ENCODE measurements at regions not wholly inside any gene's neighbourhood (a gene's known extent, or its start where the extent isn't known, plus 50 kb on each side); places are given as distances from the start of the nearest gene placed in this dataset.

DNA sequence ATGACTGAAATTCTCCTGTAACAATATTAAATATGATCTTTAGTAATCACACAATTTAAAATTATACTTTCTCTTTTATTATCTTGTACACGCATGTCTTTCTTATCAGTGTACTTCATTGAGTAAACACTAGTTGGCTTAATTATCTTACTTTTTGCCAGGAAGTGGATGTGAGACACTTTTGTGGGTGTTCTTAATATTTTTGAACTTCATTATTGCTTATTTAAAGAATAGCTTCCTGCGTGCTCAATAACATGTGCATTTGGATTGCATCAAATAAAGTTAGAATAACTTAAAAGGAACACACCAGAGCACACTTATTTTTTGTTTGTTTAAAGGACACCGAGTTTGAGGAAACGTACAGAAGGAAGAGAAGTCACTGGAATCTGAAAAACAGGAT is 128.5 kb upstream of the VEGFC start:
- ATAC-seq (no peak), DNase-seq (no peak)
- Mint-ChIP-seq H3K27ac (no peak overlapping the region), H3K36me3 (no peaks in the 10 kb centered on the region), H3K9me3 (ENCODE audit: low read depth) (peaks cover 4% of the 10 kb centered on the region), H3K4me1 (no peaks in the 10 kb centered on the region), H3K27me3 (no peaks in the 10 kb centered on the region), H3K4me3 (no peak overlapping the region)
- CTCF ChIA-PET: no interaction called here

DNA sequence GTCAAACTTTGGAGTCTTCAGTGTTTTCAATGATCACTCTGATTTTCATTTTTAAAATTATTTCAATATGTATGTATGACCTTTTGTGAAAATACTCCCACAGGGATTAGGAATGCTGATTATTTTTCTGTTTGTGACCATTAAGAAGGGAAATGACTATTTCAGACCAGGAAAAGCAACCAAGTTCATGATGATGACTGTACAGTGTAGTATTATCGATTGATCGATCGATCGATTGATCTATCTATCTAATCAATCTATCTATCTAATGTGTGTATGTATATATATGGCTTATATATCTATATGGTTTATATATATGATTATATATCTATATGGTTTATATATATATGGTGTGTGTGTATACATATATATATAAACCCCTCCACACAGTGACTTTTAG is 131.5 kb upstream of the VEGFC start:
- Mint-ChIP-seq H3K9me3 (ENCODE audit: low read depth) (peaks cover 4% of the 10 kb centered on the region), H3K27me3 (no peaks in the 10 kb centered on the region), H3K36me3 (no peaks in the 10 kb centered on the region), H3K4me1 (no peaks in the 10 kb centered on the region), H3K27ac (no peak overlapping the region), H3K4me3 (no peak overlapping the region)
- CTCF ChIA-PET: no interaction called here
- DNase-seq (no peak), ATAC-seq (no peak)

DNA sequence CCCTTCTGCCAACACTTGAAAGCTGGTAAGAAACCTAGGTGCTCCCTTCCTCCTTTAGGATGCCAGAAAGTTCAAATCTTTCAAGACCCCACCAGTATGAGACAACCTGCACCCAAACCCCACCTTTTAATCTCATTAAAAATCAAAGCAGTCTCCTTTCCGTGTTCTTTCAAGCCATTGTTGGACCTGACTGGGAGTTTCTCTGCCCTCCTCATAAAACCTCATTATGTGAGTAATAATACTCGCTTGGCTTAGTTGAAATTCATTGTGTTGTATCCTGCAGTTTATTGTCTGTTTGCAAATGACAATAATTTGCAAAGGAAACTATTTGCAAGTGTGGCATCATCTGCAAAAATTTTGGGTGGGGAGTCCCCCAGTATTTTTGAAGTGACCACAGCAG is 133.2 kb upstream of the VEGFC start:
- Mint-ChIP-seq H3K27me3 (no peaks in the 10 kb centered on the region), H3K4me3 (no peak overlapping the region), H3K9me3 (ENCODE audit: low read depth) (peaks cover 4% of the 10 kb centered on the region), H3K36me3 (no peaks in the 10 kb centered on the region), H3K27ac (no peak overlapping the region), H3K4me1 (no peaks in the 10 kb centered on the region)
- CTCF ChIA-PET: no interaction called here
- ATAC-seq (no peak), DNase-seq (no peak)

DNA sequence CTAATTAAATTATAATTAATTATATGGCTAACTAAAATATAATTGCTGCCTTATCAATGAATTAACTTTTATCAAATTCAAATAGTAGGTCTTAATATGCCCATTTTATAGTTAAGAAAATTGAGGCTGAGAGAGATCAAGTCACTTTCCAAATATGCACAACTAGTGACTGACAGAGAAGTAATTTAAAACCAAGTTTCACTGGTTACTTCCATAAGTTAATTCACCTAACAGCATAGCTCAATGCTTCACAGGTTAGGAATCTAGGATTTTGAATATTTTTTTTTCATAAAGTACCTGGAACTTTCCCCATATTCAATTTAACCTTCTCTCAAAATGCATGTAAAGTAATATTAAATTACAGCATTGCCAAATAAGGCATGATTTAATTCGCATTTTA is 134.4 kb upstream of the VEGFC start:
- ATAC-seq (no peak), DNase-seq (no peak)
- H3K27me3 Mint-ChIP-seq: no peaks in the 10 kb centered on the region
- H3K4me1 Mint-ChIP-seq: no peaks in the 10 kb centered on the region
- H3K4me3 Mint-ChIP-seq: no peak overlapping the region
- no peak overlapping the region for H3K27ac Mint-ChIP-seq
- CTCF ChIA-PET: no interaction called here
- peaks cover 4% of the 10 kb centered on the region for H3K9me3 Mint-ChIP-seq (ENCODE audit: low read depth)
- no peaks in the 10 kb centered on the region for H3K36me3 Mint-ChIP-seq

DNA sequence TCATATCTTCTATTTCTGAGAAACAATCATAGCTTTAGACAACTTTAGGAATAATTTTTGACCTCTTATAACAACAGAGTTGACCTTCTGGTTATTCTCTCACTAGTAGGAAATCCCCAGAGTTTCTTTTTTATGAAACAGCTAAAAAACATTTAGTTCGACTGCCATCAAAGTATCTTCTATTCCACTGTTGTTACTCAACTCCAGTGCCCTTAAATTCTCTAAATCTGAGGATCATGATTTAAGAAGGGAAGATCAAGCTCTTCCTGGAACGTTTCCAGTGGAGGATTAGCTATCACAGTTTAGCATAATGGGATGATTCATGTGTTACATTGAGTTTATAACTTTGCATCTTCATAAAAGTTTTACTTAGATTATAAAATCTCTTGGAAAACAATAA is 134.9 kb upstream of the VEGFC start:
- DNase-seq (no peak), ATAC-seq (no peak)
- no peaks in the 10 kb centered on the region for H3K36me3 Mint-ChIP-seq
- H3K4me3 Mint-ChIP-seq: no peak overlapping the region
- H3K27ac Mint-ChIP-seq: no peak overlapping the region
- H3K9me3 Mint-ChIP-seq (ENCODE audit: low read depth): peaks cover under 1% of the 10 kb centered on the region
- no peaks in the 10 kb centered on the region for H3K27me3 Mint-ChIP-seq
- CTCF ChIA-PET: no interaction called here
- no peaks in the 10 kb centered on the region for H3K4me1 Mint-ChIP-seq

GRCh38 chr4:176939445-176939844 is 146.7 kb upstream of the VEGFC start:
- no peak overlapping the region for H3K27ac Mint-ChIP-seq
- H3K4me3 Mint-ChIP-seq: no peak overlapping the region

GRCh38 chr4:176945334-176945733 is 152.6 kb upstream of the VEGFC start:
- CTCF ChIA-PET: no interaction called here
- ATAC-seq: no peak
- Mint-ChIP-seq H3K9me3 (ENCODE audit: low read depth) (no peaks in the 10 kb centered on the region), H3K27ac (no peak overlapping the region), H3K4me1 (no peaks in the 10 kb centered on the region), H3K36me3 (no peaks in the 10 kb centered on the region), H3K4me3 (no peak overlapping the region), H3K27me3 (no peaks in the 10 kb centered on the region)
- DNase-seq: no peak

More at GRCh38 chr4:176939445-176939844, 146.7 kb upstream of the VEGFC start:
- Mint-ChIP-seq H3K9me3 (ENCODE audit: low read depth) (no peaks in the 10 kb centered on the region), H3K27me3 (no peaks in the 10 kb centered on the region), H3K36me3 (no peaks in the 10 kb centered on the region), H3K4me1 (no peaks in the 10 kb centered on the region)
- CTCF ChIA-PET: no interaction called here
- DNase-seq (no peak), ATAC-seq (no peak)

- Mint-ChIP-seq H3K27ac (no peak overlapping the region), H3K4me3 (no peak overlapping the region), H3K27me3 (no peaks in the 10 kb centered on the region), H3K9me3 (ENCODE audit: low read depth) (peaks cover 2% of the 10 kb centered on the region), H3K36me3 (no peaks in the 10 kb centered on the region), H3K4me1 (no peaks in the 10 kb centered on the region)
- CTCF ChIA-PET: no interaction called here
- no peak for DNase-seq
- ATAC-seq: no peak
These were observed 156.3 kb upstream of the VEGFC start for GRCh38 chr4:176949029-176949428.

GRCh38 chr4:176953021-176953420 is 160.3 kb upstream of the VEGFC start:
- DNase-seq (no peak), ATAC-seq (no peak)
- no peak overlapping the region for H3K4me3 Mint-ChIP-seq
- no peaks in the 10 kb centered on the region for H3K4me1 Mint-ChIP-seq
- no peak overlapping the region for H3K27ac Mint-ChIP-seq
- H3K9me3 Mint-ChIP-seq (ENCODE audit: low read depth): peaks cover 4% of the 10 kb centered on the region
- no peaks in the 10 kb centered on the region for H3K36me3 Mint-ChIP-seq
- CTCF ChIA-PET: no interaction called here
- H3K27me3 Mint-ChIP-seq: no peaks in the 10 kb centered on the region

DNA sequence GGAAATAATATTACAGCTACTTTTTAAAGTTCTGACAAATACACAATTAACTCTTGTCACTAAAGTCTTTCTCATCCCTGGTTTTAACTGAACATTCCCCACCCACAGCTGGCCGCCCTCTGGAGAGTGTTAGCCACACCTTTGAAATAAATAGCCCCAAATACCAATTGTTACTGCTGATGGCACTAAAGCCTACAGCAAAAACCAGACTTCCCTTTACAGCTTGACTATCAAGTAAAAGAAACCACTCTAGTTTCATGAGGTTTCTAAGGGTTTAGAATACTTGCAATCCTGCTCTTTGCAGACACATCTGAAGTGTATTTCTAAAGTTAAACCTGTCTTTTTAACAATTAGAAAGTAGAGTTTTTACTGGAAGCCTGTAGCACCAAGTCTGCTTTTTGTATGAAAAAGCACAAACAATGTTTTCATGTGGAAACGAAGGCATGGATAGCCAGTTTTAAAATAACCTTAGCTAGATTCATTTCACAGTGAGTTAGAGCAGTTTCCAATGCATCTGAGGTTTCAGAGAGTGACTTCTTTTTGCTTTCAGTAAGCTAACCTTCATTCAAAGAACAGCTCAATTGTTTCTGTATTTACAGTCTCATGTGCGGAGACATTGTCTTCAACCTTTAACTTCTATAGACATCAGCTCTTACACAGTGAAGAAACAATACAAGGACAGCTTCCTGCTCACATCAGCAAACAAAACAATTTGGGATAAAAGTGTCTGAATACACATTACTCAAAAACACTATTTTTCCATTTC is 164.8 kb upstream of the VEGFC start:
- no peaks in the 10 kb centered on the region for H3K4me1 Mint-ChIP-seq
- DNase-seq (no peak), ATAC-seq (no peak)
- H3K4me3 Mint-ChIP-seq: no peak overlapping the region
- H3K27me3 Mint-ChIP-seq: no peaks in the 10 kb centered on the region
- H3K9me3 Mint-ChIP-seq (ENCODE audit: low read depth): peaks cover 4% of the 10 kb centered on the region
- no peak overlapping the region for H3K27ac Mint-ChIP-seq
- no peaks in the 10 kb centered on the region for H3K36me3 Mint-ChIP-seq
- CTCF ChIA-PET: no interaction called here

DNA sequence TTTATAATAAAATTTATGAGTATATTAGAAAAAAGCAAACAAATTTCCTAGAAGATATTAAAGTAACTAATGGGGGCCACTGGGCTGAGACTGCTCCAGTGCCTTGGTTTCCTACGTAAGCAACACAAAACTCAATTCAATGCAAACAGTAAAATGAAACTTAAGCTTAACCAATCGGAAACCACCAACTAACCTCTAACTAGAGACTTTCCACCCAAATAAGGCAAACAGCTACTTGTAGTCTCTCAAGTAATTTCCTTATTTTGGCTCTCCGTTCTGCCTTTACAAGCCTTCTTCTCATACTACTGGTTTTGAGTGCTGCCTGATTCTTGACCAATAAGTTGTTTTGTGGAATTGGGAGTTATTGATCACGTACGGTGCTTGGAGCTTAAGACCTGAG is 167.3 kb upstream of the VEGFC start:
- H3K27me3 Mint-ChIP-seq: no peaks in the 10 kb centered on the region
- DNase-seq (no peak), ATAC-seq (no peak)
- no peaks in the 10 kb centered on the region for H3K4me1 Mint-ChIP-seq
- peaks cover 2% of the 10 kb centered on the region for H3K9me3 Mint-ChIP-seq (ENCODE audit: low read depth)
- H3K36me3 Mint-ChIP-seq: no peaks in the 10 kb centered on the region
- H3K27ac Mint-ChIP-seq: no peak overlapping the region
- CTCF ChIA-PET: no interaction called here
- H3K4me3 Mint-ChIP-seq: no peak overlapping the region

DNA sequence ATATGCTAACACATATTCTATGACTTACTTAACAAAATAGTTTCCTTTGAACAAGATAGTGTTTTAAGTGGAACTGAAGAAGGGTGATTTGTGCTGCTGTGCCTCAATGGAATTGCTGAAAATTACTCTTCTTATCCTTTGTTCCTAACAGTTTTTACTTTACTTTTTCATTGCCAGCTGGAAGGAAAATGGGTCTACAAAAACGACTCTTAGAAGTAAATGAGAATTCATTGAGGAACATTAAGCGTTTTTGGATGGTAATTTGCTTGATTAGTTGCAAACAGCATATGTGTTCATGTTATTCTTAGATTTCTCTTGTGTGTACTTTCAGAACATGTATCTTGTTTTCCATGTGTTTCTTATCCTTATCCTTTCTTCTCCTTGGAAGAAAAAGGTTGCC is 170.4 kb upstream of the VEGFC start:
- H3K27ac Mint-ChIP-seq: no peak overlapping the region
- CTCF ChIA-PET: interaction anchor here (1.1 kb wide), 1 partner anchor 9 kb away, joined by 4 read pairs; no protein-coding TSS in a partner anchor
- H3K9me3 Mint-ChIP-seq (ENCODE audit: low read depth): no peaks in the 10 kb centered on the region
- no peak overlapping the region for H3K4me3 Mint-ChIP-seq
- H3K36me3 Mint-ChIP-seq: no peaks in the 10 kb centered on the region
- ATAC-seq (no peak), DNase-seq (no peak)
- no peaks in the 10 kb centered on the region for H3K4me1 Mint-ChIP-seq
- H3K27me3 Mint-ChIP-seq: no peaks in the 10 kb centered on the region

DNA sequence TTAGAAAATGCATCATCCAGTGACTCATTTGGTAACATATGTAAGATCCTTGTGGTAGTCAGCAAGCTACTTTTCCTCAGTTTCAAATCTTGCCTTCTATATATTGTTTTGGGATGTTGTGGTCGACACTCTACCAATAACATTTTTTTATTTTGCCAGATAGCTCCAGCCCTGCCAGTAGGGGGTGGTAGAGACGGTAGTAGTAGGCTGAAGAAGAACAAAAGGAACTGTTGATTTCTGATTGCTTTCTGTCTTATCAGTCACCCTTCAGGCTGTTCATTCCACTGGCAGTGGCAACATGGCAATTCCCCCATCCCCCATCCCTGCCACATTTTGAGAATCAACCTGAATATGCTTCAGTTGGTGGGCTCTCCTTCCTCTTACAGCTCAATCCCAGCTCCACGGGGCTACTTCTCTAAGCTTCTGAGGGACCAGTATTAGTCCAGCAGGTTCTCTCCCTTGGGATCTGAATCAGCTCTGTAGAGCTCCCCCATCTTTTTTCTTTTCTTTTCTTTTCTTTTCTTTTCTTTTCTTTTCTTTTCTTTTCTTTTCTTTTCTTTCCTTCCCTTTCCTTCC is 171.5 kb upstream of the VEGFC start:
- Mint-ChIP-seq H3K27me3 (no peaks in the 10 kb centered on the region), H3K27ac (no peak overlapping the region), H3K9me3 (ENCODE audit: low read depth) (no peaks in the 10 kb centered on the region), H3K4me1 (no peaks in the 10 kb centered on the region), H3K36me3 (no peaks in the 10 kb centered on the region), H3K4me3 (no peak overlapping the region)
- no peak for ATAC-seq
- DNase-seq: no peak
- CTCF ChIA-PET: no interaction called here

DNA sequence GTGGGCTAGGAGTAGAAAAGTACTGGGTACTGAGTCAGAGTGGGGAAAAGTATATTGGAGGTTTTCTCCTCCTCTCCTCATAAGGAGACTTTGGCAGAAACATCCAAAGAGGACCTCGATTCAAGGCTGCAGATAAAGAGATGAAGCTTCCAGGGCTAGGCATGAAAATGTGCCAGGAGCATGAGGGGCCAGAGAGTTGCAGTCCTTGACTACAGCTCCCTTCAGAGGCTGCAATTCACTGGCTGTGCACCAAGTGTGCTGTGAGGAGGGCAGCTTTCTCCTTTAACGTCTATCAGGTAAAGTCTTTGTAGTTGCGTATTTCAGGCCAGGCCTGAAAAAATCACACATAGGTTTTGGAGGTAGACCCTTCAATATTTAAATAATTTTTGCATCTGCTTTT is 174.9 kb upstream of the VEGFC start:
- Mint-ChIP-seq H3K36me3 (no peaks in the 10 kb centered on the region), H3K9me3 (ENCODE audit: low read depth) (no peaks in the 10 kb centered on the region), H3K27me3 (no peaks in the 10 kb centered on the region), H3K4me1 (no peaks in the 10 kb centered on the region), H3K27ac (no peak overlapping the region), H3K4me3 (no peak overlapping the region)
- DNase-seq (no peak), ATAC-seq (no peak)
- CTCF ChIA-PET: no interaction called here
